Endodermal cell (in vitro differentiated cells): ENCODE measurements at regions not wholly inside any gene's neighbourhood (a gene's known extent, or its start where the extent isn't known, plus 50 kb on each side); places are given as distances from the start of the nearest gene placed in this dataset.

ENCODE experiments used
- DNase-seq: peaks from one replicate; pipeline ENCODE4 v3.0.0-alpha.2; 2017
- H3K27ac ChIP-seq: 2 replicates; pipeline ENCODE4 v1.5.1; 2013; ENCODE audit warnings: mild to moderate bottlenecking, low read depth, low read length, moderate library complexity
- H3K27me3 ChIP-seq: 2 replicates; pipeline ENCODE4 v1.6.1; 2013; ENCODE audit warnings: mild to moderate bottlenecking, low read length, moderate library complexity; ENCODE audit not compliant: insufficient read depth, control insufficient read depth, poor library complexity, severe bottlenecking
- H3K36me3 ChIP-seq: 2 replicates; pipeline ENCODE4 v1.7.0; 2013; ENCODE audit warnings: mild to moderate bottlenecking, low read length, moderate library complexity; ENCODE audit not compliant: control insufficient read depth, insufficient read depth
- H3K4me1 ChIP-seq: one replicate; pipeline ENCODE4 v1.7.0; 2013; ENCODE audit warnings: low read length; ENCODE audit not compliant: control insufficient read depth, insufficient read depth
- H3K4me3 ChIP-seq: 2 replicates; pipeline ENCODE4 v1.5.1; 2013; ENCODE audit warnings: mild to moderate bottlenecking, low read length, moderate library complexity
- H3K9ac ChIP-seq: 2 replicates; pipeline ENCODE4 v1.6.1; 2013; ENCODE audit warnings: mild to moderate bottlenecking, low read length, moderate library complexity; ENCODE audit not compliant: poor library complexity, severe bottlenecking; ENCODE audit errors: extremely low read depth
- H3K9me3 ChIP-seq: 2 replicates; pipeline ENCODE4 v1.6.1; 2013; ENCODE audit warnings: mild to moderate bottlenecking, low read length, moderate library complexity; ENCODE audit not compliant: control insufficient read depth
- H3K27ac Mint-ChIP-seq: 2 replicates; pipeline ENCODE4 v1.8.0; 2020; ENCODE audit warnings: mixed read lengths
- H3K27me3 Mint-ChIP-seq: 2 replicates; pipeline ENCODE4 v1.8.0; 2021; ENCODE audit warnings: mild to moderate bottlenecking, mixed read lengths; ENCODE audit not compliant: insufficient read depth
- H3K36me3 Mint-ChIP-seq: 2 replicates; pipeline ENCODE4 v1.8.0; 2020; ENCODE audit warnings: low read depth, mixed read lengths
- H3K4me1 Mint-ChIP-seq: 2 replicates; pipeline ENCODE4 v1.8.0; 2020; ENCODE audit warnings: mixed read lengths
- H3K4me3 Mint-ChIP-seq: 2 replicates; pipeline ENCODE4 v1.8.0; 2020; ENCODE audit warnings: mild to moderate bottlenecking, moderate library complexity, mixed read lengths
- H3K9me3 Mint-ChIP-seq: 2 replicates; pipeline ENCODE4 v1.8.0; 2020; ENCODE audit warnings: mild to moderate bottlenecking, mixed read lengths
- CTCF ChIP-seq: fragments of 200-600 bp; sonication (generic); conservative IDR thresholded peaks from 2 replicates; pipeline ENCODE4 v1.5.0; 2021; ENCODE audit warnings: antibody characterized with exemption, mild to moderate bottlenecking
- WGBS, 2 experiments: methylation state at CpG; one replicate each; pipeline versions ENCODE4 v1.1.5 to v1.1.7; 2013; ENCODE audit warnings: missing lambda C conversion rate in 2 of 2, mixed read lengths in 1 of 2; ENCODE audit not compliant: insufficient coverage in 1 of 2, insufficient read length in 1 of 2; 5-methylcytosine and 5-hydroxymethylcytosine counted together

GRCh38 chrX:44082829-44083228 is 109.6 kb upstream of the NDP start:
- Histone ChIP-seq H3K9ac (no peak overlapping the region), H3K4me1 (no peaks in the 10 kb centered on the region), H3K36me3 (no peaks in the 10 kb centered on the region), H3K9me3 (no peaks in the 10 kb centered on the region), H3K4me3 (no peak overlapping the region), H3K27ac (no peak overlapping the region), H3K27me3 (no peaks in the 10 kb centered on the region)
- H3K9me3 Mint-ChIP-seq = peaks cover 50% of the 10 kb centered on the region
- H3K27ac Mint-ChIP-seq = no peak overlapping the region
- no peaks in the 10 kb centered on the region for H3K36me3 Mint-ChIP-seq
- H3K4me1 Mint-ChIP-seq = no peaks in the 10 kb centered on the region
- DNase-seq = no peak
- 84 to 100% methylated on average over 1 to 5 of the region's 5 CpGs for WGBS, 2 experiments
- no peaks in the 10 kb centered on the region for H3K27me3 Mint-ChIP-seq
- TF ChIP-seq CTCF = no peak
- H3K4me3 Mint-ChIP-seq = no peak overlapping the region

- H3K27ac Mint-ChIP-seq = no peak overlapping the region
- Histone ChIP-seq H3K9ac (no peak overlapping the region), H3K9me3 (no peaks in the 10 kb centered on the region), H3K27me3 (no peaks in the 10 kb centered on the region), H3K4me1 (no peaks in the 10 kb centered on the region), H3K36me3 (no peaks in the 10 kb centered on the region), H3K4me3 (no peak overlapping the region), H3K27ac (no peak overlapping the region)
- no peaks in the 10 kb centered on the region for H3K36me3 Mint-ChIP-seq
- peaks cover 39% of the 10 kb centered on the region for H3K9me3 Mint-ChIP-seq
- no peaks in the 10 kb centered on the region for H3K27me3 Mint-ChIP-seq
- no peak overlapping the region for H3K4me3 Mint-ChIP-seq
- WGBS, 2 experiments = 95% methylated on average over 7 of the region's 7 CpGs; no CpG with 5 or more reads in 1 of the 2 experiments
- H3K4me1 Mint-ChIP-seq = no peaks in the 10 kb centered on the region
- no peak for DNase-seq
- TF ChIP-seq CTCF = no peak
These were observed 106.9 kb upstream of the NDP start for GRCh38 chrX:44080083-44080482.

GRCh38 chrX:44072631-44073030 is 99.4 kb upstream of the NDP start:
- Mint-ChIP-seq H3K4me3 (no peak overlapping the region), H3K9me3 (peaks cover 53% of the 10 kb centered on the region), H3K4me1 (peaks cover 2% of the 10 kb centered on the region), H3K27me3 (no peaks in the 10 kb centered on the region), H3K36me3 (no peaks in the 10 kb centered on the region), H3K27ac (no peak overlapping the region)
- Histone ChIP-seq H3K27ac (no peak overlapping the region), H3K4me1 (no peaks in the 10 kb centered on the region), H3K4me3 (no peak overlapping the region), H3K27me3 (no peaks in the 10 kb centered on the region), H3K9me3 (no peaks in the 10 kb centered on the region), H3K9ac (no peak overlapping the region), H3K36me3 (no peaks in the 10 kb centered on the region)
- WGBS, 2 experiments = 76% methylated on average over 1 of the region's 1 CpG; no CpG with 5 or more reads in 1 of the 2 experiments
- no peak for TF ChIP-seq CTCF
- no peak for DNase-seq
